ENCODE measurements at regions not wholly inside any gene's neighbourhood (a gene's known extent, or its start where the extent isn't known, plus 50 kb on each side); places are given as distances from the start of the nearest gene placed in this dataset.

GRCh38 chr5:123865641-123866040, 353.7 kb downstream of the CSNK1G3 start (continued):
- TF ChIP-seq ZSCAN4 (tag by site-specific recombination; IDR thresholded peaks at IDR 0.05) = no peak
- TF ChIP-seq ZNF514 (tag by site-specific recombination; IDR thresholded peaks at IDR 0.05) = no peak
- no peak for TF ChIP-seq SCRT2 (tag by site-specific recombination; IDR thresholded peaks at IDR 0.05)
- no peak for TF ChIP-seq ZFP3 (tag by site-specific recombination; IDR thresholded peaks at IDR 0.05; ENCODE audit: low read depth)
- TF ChIP-seq ZNF654 (tag by site-specific recombination; IDR thresholded peaks at IDR 0.05; ENCODE audit: low read depth) = no peak
- TF ChIP-seq, protein P1, sequence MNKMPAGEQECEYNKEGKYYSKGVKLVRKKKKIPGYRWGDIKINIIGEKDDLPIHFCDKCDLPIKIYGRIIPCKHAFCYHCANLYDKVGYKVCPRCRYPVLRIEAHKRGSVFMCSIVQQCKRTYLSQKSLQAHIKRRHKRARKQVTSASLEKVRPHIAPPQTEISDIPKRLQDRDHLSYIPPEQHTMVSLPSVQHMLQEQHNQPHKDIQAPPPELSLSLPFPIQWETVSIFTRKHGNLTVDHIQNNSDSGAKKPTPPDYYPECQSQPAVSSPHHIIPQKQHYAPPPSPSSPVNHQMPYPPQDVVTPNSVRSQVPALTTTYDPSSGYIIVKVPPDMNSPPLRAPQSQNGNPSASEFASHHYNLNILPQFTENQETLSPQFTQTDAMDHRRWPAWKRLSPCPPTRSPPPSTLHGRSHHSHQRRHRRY (tag by site-specific recombination; IDR thresholded peaks at IDR 0.05) = no peak
- no peak for TF ChIP-seq ZNF792 (tag by site-specific recombination; IDR thresholded peaks at IDR 0.05)

GRCh38 chr5:123864578-123864977, 352.6 kb downstream of the CSNK1G3 start:
- ChIA-PET CTCF (no interaction called here), POLR2A (no interaction called here)
- H3K4me3 ChIP-seq (ENCODE audit: low read depth, low read length) = no peak overlapping the region
- H3K9me3 ChIP-seq (ENCODE audit: control insufficient read depth, insufficient read depth, low read depth, low read length) = no peaks in the 10 kb centered on the region
- no peaks in the 10 kb centered on the region for H3K36me3 ChIP-seq (ENCODE audit: control insufficient read depth in 2 of 2, insufficient read depth in 1 of 2, low read length in 2 of 2)
- no peaks in the 10 kb centered on the region for H3K4me1 ChIP-seq (ENCODE audit: control insufficient read depth, insufficient read depth, low read length)
- H3K27ac ChIP-seq (ENCODE audit: extremely low read depth, low read depth, low read length) = no peak overlapping the region
- TF ChIP-seq ZNF48 (tag by site-specific recombination; IDR thresholded peaks at IDR 0.05) (no peak), PATZ1 (tag by site-specific recombination; IDR thresholded peaks at IDR 0.05) (no peak), ZNF530 (tag by site-specific recombination; IDR thresholded peaks at IDR 0.05; ENCODE audit: low read depth) (no peak), KLF9 (tag by site-specific recombination; IDR thresholded peaks at IDR 0.05; ENCODE audit: low read depth) (no peak), ZNF664 (tag by site-specific recombination; IDR thresholded peaks at IDR 0.05) (no peak), ZNF510 (tag by site-specific recombination; IDR thresholded peaks at IDR 0.05; ENCODE audit: insufficient replicate concordance) (no peak), BCL11B (tag by site-specific recombination; IDR thresholded peaks at IDR 0.05; ENCODE audit: low read depth) (no peak), ZXDB (tag by site-specific recombination; IDR thresholded peaks at IDR 0.05) (no peak), ZNF132 (tag by site-specific recombination; IDR thresholded peaks at IDR 0.05; ENCODE audit: borderline replicate concordance) (no peak), ZNF280D (tag by site-specific recombination; IDR thresholded peaks at IDR 0.05) (no peak), MEIS1 (CRISPR knock-in tag; IDR thresholded peaks at IDR 0.05; ENCODE audit: borderline replicate concordance) (no peak), AEBP2 (tag by site-specific recombination; IDR thresholded peaks at IDR 0.05; ENCODE audit: borderline replicate concordance) (no peak), ZNF133 (tag by site-specific recombination; IDR thresholded peaks at IDR 0.05) (no peak), ZNF19 (tag by site-specific recombination; IDR thresholded peaks at IDR 0.05; ENCODE audit: low read depth) (no peak)
- TF ChIP-seq, protein P2, sequence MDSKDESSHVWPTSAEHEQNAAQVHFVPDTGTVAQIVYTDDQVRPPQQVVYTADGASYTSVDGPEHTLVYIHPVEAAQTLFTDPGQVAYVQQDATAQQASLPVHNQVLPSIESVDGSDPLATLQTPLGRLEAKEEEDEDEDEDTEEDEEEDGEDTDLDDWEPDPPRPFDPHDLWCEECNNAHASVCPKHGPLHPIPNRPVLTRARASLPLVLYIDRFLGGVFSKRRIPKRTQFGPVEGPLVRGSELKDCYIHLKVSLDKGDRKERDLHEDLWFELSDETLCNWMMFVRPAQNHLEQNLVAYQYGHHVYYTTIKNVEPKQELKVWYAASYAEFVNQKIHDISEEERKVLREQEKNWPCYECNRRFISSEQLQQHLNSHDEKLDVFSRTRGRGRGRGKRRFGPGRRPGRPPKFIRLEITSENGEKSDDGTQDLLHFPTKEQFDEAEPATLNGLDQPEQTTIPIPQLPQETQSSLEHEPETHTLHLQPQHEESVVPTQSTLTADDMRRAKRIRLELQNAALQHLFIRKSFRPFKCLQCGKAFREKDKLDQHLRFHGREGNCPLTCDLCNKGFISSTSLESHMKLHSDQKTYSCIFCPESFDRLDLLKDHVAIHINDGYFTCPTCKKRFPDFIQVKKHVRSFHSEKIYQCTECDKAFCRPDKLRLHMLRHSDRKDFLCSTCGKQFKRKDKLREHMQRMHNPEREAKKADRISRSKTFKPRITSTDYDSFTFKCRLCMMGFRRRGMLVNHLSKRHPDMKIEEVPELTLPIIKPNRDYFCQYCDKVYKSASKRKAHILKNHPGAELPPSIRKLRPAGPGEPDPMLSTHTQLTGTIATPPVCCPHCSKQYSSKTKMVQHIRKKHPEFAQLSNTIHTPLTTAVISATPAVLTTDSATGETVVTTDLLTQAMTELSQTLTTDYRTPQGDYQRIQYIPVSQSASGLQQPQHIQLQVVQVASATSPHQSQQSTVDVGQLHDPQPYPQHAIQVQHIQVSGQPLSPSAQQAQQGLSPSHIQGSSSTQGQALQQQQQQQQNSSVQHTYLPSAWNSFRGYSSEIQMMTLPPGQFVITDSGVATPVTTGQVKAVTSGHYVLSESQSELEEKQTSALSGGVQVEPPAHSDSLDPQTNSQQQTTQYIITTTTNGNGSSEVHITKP (tag by site-specific recombination; IDR thresholded peaks at IDR 0.05) = no peak
- TF ChIP-seq, protein P3, sequence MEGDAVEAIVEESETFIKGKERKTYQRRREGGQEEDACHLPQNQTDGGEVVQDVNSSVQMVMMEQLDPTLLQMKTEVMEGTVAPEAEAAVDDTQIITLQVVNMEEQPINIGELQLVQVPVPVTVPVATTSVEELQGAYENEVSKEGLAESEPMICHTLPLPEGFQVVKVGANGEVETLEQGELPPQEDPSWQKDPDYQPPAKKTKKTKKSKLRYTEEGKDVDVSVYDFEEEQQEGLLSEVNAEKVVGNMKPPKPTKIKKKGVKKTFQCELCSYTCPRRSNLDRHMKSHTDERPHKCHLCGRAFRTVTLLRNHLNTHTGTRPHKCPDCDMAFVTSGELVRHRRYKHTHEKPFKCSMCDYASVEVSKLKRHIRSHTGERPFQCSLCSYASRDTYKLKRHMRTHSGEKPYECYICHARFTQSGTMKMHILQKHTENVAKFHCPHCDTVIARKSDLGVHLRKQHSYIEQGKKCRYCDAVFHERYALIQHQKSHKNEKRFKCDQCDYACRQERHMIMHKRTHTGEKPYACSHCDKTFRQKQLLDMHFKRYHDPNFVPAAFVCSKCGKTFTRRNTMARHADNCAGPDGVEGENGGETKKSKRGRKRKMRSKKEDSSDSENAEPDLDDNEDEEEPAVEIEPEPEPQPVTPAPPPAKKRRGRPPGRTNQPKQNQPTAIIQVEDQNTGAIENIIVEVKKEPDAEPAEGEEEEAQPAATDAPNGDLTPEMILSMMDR (tag by site-specific recombination; IDR thresholded peaks at IDR 0.05) = no peak

All from HEK293 (cell line).